IPS DF 6.9 (cell line): ENCODE measurements at regions not wholly inside any gene's neighbourhood (a gene's known extent, or its start where the extent isn't known, plus 50 kb on each side); places are given as distances from the start of the nearest gene placed in this dataset.
"Not testable (repeated sequence)": the region's sequence is repeated elsewhere in the genome, so short reads cannot be mapped to it uniquely, and the experiment has no call there.

Experiments used
- DNase-seq: peaks from one replicate; pipeline ENCODE4 v3.0.0-alpha.2; 2013; ENCODE audit warnings: low read depth, low spot score
- H3K27ac ChIP-seq: one replicate; pipeline ENCODE4 v1.5.1; 2013; ENCODE audit warnings: low read length, control low read depth
- H3K27me3 ChIP-seq: 2 replicates; pipeline ENCODE4 v1.6.1; 2013; ENCODE audit warnings: mild to moderate bottlenecking, low read length; ENCODE audit not compliant: control insufficient read depth, insufficient read depth
- H3K36me3 ChIP-seq: 2 replicates; pipeline ENCODE4 v1.6.1; 2013; ENCODE audit warnings: low read length; ENCODE audit not compliant: control insufficient read depth, insufficient read depth
- H3K4me1 ChIP-seq: 2 replicates; pipeline ENCODE4 v1.6.1; 2013; ENCODE audit warnings: low read length; ENCODE audit not compliant: control insufficient read depth, insufficient read depth
- H3K4me3 ChIP-seq: 2 replicates; pipeline ENCODE4 v1.5.1; 2013; ENCODE audit warnings: mild to moderate bottlenecking, low read length
- H3K9me3 ChIP-seq: 2 replicates; pipeline ENCODE4 v1.6.1; 2013; ENCODE audit warnings: low read length, inconsistent platforms; ENCODE audit not compliant: control insufficient read depth, insufficient read depth
- WGBS: extraction: QIAGEN DNeasy Blood & Tissue Kit; methylation state at CpG from one replicate; pipeline ENCODE4 v1.1.7; 2013; ENCODE audit warnings: mixed read lengths, missing lambda C conversion rate; ENCODE audit not compliant: insufficient read length, insufficient coverage; 5-methylcytosine and 5-hydroxymethylcytosine counted together

- Histone ChIP-seq H3K36me3 (no peaks in the 10 kb centered on the region), H3K27me3 (no peaks in the 10 kb centered on the region), H3K9me3 (no peaks in the 10 kb centered on the region), H3K4me1 (peaks cover 1% of the 10 kb centered on the region; the same call in 1 of the 2 replicates), H3K27ac (no peak overlapping the region), H3K4me3 (no peak overlapping the region)
- no CpG with 5 or more reads among the region's 1 CpG for WGBS
- no peak for DNase-seq
These were observed 86.5 kb upstream of the BTN3A2 start for GRCh38 chr6:26278536-26278935.

DNA sequence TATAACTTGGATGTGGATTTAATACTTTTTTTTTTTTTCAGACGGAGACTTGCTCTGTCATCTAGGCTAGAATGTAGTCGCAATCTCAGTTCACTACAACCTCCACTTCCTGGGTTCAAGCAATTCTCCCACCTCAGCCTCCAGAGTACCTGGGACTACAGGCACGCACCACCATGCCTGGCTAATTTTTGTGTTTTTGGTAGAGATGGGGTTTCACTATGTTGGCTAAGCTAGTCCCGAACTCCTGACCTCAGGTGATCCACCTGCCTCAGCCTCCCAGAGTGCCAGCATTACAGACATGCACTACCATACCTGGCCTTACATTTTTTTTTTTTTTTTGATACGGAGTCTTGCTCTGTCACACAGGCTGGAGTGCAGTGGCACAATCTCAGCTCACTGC is 85.6 kb upstream of the BTN3A2 start:
- DNase-seq, H3K27me3 ChIP-seq, H3K9me3 ChIP-seq, H3K36me3 ChIP-seq, H3K27ac ChIP-seq, H3K4me3 ChIP-seq, H3K4me1 ChIP-seq: not testable (repeated sequence)
- no CpG with 5 or more reads among the region's 5 CpGs for WGBS

DNA sequence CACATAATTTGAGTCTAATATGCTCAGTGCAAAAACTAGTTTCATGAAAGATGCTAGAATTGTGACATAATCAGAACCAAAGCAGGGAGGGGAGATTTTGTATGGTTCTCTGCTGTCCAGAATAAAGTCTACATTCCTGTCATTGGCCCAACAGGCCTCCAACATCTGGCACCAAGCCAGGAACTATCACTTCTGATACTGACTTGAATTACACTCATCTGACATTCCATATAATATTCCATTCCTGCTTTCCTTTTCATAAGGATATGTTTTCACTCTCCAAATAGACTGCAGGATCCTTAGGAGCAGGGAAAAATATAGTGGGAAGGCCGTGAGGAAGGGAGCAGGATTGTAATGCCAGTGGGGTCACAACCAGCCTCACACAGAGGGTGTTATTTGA is 84.6 kb upstream of the BTN3A2 start:
- H3K36me3 ChIP-seq = no peaks in the 10 kb centered on the region
- H3K27ac ChIP-seq = no peak overlapping the region
- H3K9me3 ChIP-seq = no peaks in the 10 kb centered on the region
- WGBS = no CpG with 5 or more reads among the region's 1 CpG
- H3K4me3 ChIP-seq = no peak overlapping the region
- no peak for DNase-seq
- peaks cover 1% of the 10 kb centered on the region; the same call in 1 of the 2 replicates for H3K4me1 ChIP-seq
- H3K27me3 ChIP-seq = no peaks in the 10 kb centered on the region

GRCh38 chr6:26284537-26285142 is 80.4 kb upstream of the BTN3A2 start:
- Histone ChIP-seq H3K4me1 (no peaks in the 10 kb centered on the region), H3K9me3 (no peaks in the 10 kb centered on the region), H3K4me3 (peak overlapping the region; percentile 41; the same call in 1 of the 2 replicates), H3K27me3 (no peaks in the 10 kb centered on the region), H3K36me3 (no peaks in the 10 kb centered on the region), H3K27ac (no peak overlapping the region)
- no peak for DNase-seq
- no CpG with 5 or more reads among the region's 23 CpGs for WGBS

DNA sequence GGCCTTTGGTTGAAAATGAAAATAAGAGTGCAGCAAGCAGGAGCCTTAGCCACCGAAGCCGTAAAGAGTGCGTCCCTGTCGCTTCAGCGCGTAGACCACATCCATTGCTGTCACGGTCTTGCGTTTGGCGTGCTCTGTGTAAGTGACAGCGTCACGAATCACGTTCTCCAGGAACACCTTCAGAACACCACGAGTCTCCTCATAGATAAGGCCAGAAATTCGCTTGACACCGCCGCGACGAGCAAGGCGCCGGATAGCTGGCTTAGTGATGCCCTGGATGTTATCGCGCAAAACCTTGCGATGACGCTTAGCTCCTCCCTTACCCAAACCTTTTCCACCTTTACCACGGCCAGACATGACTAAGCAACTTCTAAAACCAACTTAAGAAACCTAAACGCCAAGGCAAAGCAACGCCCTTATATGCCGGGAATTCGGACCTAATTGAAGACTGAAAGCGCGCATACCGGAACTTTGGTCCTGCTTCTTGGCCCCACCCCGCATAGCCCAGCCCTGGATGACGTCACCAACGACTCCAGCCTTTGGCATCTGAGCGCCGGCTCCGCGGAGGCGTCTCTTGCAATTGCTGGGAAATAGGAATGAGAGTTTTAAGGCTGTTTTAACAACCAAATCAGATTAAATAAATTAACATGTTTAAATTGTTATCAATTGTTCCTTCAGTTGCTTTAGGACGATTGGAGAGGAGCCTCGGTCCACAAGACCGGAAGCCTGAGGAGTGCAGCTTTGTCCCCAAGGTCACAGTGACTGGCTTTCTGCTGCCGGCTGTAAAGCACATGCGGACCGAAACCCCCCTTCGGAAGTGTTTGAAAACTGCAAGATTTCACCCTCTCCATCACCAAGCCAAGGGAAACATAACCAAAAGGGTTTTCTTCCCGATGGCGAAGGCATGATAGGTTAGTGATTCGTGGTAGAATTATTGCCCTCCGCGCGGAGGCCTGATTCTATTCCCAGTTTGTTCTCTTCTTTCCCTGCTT is 79.6 kb upstream of the BTN3A2 start:
- H3K36me3 ChIP-seq = no peaks in the 10 kb centered on the region
- H3K27me3 ChIP-seq = no peaks in the 10 kb centered on the region
- no CpG with 5 or more reads among the region's 53 CpGs for WGBS
- peak overlapping the region; percentile 41 for H3K4me3 ChIP-seq
- H3K27ac ChIP-seq = no peak overlapping the region
- H3K4me1 ChIP-seq = no peaks in the 10 kb centered on the region
- no peak for DNase-seq
- H3K9me3 ChIP-seq = no peaks in the 10 kb centered on the region

GRCh38 chr6:26286168-26286877 is 78.7 kb upstream of the BTN3A2 start:
- Histone ChIP-seq H3K27me3 (no peaks in the 10 kb centered on the region), H3K9me3 (no peaks in the 10 kb centered on the region), H3K4me1 (no peaks in the 10 kb centered on the region), H3K27ac (no peak overlapping the region), H3K36me3 (no peaks in the 10 kb centered on the region), H3K4me3 (peak overlapping the region; percentile 41; the same call in 1 of the 2 replicates)
- WGBS = no CpG with 5 or more reads among the region's 18 CpGs
- DNase-seq = no peak

GRCh38 chr6:26288155-26288554 is 76.8 kb upstream of the BTN3A2 start:
- no CpG with 5 or more reads among the region's 6 CpGs for WGBS
- Histone ChIP-seq H3K27me3 (no peaks in the 10 kb centered on the region), H3K4me1 (no peaks in the 10 kb centered on the region), H3K36me3 (no peaks in the 10 kb centered on the region), H3K9me3 (no peaks in the 10 kb centered on the region), H3K27ac (no peak overlapping the region), H3K4me3 (no peak overlapping the region)
- DNase-seq = no peak

- Histone ChIP-seq H3K4me1 (no peaks in the 10 kb centered on the region), H3K4me3 (no peak overlapping the region), H3K36me3 (no peaks in the 10 kb centered on the region), H3K27ac (no peak overlapping the region), H3K27me3 (no peaks in the 10 kb centered on the region), H3K9me3 (no peaks in the 10 kb centered on the region)
- DNase-seq = no peak
- WGBS = no CpG with 5 or more reads among the region's 5 CpGs
These were observed 74.1 kb upstream of the BTN3A2 start for GRCh38 chr6:26290941-26291340.

GRCh38 chr6:26292709-26293108 is 72.3 kb upstream of the BTN3A2 start:
- H3K27me3 ChIP-seq = no peaks in the 10 kb centered on the region
- no peak overlapping the region for H3K4me3 ChIP-seq
- WGBS = no CpG with 5 or more reads among the region's 1 CpG
- H3K9me3 ChIP-seq = no peaks in the 10 kb centered on the region
- DNase-seq = no peak
- no peaks in the 10 kb centered on the region for H3K36me3 ChIP-seq
- H3K27ac ChIP-seq = no peak overlapping the region
- no peaks in the 10 kb centered on the region for H3K4me1 ChIP-seq

DNA sequence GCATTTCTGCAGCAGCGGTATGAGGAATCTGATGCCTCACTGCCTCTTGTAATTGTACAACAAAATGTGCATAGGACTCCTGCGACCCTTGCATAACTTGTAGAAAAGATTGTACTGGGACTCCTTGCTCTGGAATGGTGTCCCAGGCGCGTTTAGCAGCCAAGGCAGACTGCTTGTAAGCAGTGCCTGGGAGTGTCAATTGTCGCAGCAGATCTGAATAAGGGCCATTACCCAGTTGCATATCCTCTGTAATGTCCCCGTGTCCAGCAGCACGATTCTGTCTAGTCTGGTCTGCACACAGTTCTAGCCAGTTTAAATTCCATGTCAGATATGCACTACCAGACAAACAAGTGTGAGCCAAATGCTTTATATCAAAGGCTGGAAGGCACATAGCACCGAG is 70.7 kb upstream of the BTN3A2 start:
- Histone ChIP-seq H3K9me3 (no peaks in the 10 kb centered on the region), H3K4me3 (no peak overlapping the region), H3K27me3 (no peaks in the 10 kb centered on the region), H3K27ac (no peak overlapping the region), H3K4me1 (no peaks in the 10 kb centered on the region), H3K36me3 (no peaks in the 10 kb centered on the region)
- no CpG with 5 or more reads among the region's 8 CpGs for WGBS
- DNase-seq = no peak
